Endothelial cell of umbilical vein (primary cell): ENCODE measurements at regions not wholly inside any gene's neighbourhood (a gene's known extent, or its start where the extent isn't known, plus 50 kb on each side); places are given as distances from the start of the nearest gene placed in this dataset.

Source experiments
- BruUV-seq: library from RNA; stranded (reverse); fragments of 400-500 nt; replicated peaks from 2 replicates; lab custom pipeline; 2021; lab: Mats Ljungman, UMichigan
- CTCF ChIA-PET: fragments of 300-600, 350-600 bp; sonication (Branson Sonifier 250); formaldehyde crosslinking; loops from one replicate; lab custom pipeline; 2021; ENCODE audit warnings: antibody characterized with exemption, inconsistent platforms; lab: Charles Lee
- POLR2A ChIA-PET: fragments of 300-600, 350-600 bp; sonication (Branson Sonifier 250); formaldehyde crosslinking; loops from one replicate; lab custom pipeline; 2021; ENCODE audit warnings: antibody characterized with exemption, inconsistent platforms; lab: Charles Lee
- DNase-seq: peaks from one replicate; pipeline ENCODE4 v3.0.0-alpha.2; 2011; ENCODE audit warnings: low read depth, low spot score
- FAIRE-seq: peaks from 2 replicates; lab custom pipeline; 2011; peaks lifted over from hg19 to GRCh38; lab: Jason Lieb, UNC
- H2AFZ ChIP-seq: 2 replicates; pipeline ENCODE4 v1.6.0; 2012; ENCODE audit warnings: low read depth, low read length, control low read depth, inconsistent platforms
- H3K27ac ChIP-seq: 2 replicates; pipeline ENCODE4 v1.5.1; 2011; ENCODE audit warnings: low read depth, mild to moderate bottlenecking, control low read depth, low read length, moderate library complexity; ENCODE audit not compliant: insufficient read depth
- H3K27me3 ChIP-seq, 2 experiments: 2 replicates each; pipeline versions ENCODE4 v1.6.0 to v1.6.1; 2011; ENCODE audit warnings: low read length in 2 of 2, mixed read lengths in 1 of 2; ENCODE audit not compliant: control insufficient read depth in 2 of 2, insufficient read depth in 2 of 2
- H3K36me3 ChIP-seq, 2 experiments: 2 replicates in 1 of 2; 3 replicates in 1 of 2; pipeline ENCODE4 v1.5.1; 2011; ENCODE audit warnings: low read length in 2 of 2, mild to moderate bottlenecking in 1 of 2, moderate library complexity in 1 of 2; ENCODE audit not compliant: control insufficient read depth in 2 of 2, insufficient read depth in 2 of 2; ENCODE audit errors: extremely low read depth in 1 of 2
- H3K4me1 ChIP-seq: 3 replicates; pipeline ENCODE4 v1.5.1; 2011; ENCODE audit warnings: mild to moderate bottlenecking, low read length; ENCODE audit not compliant: control insufficient read depth, insufficient read depth; ENCODE audit errors: extremely low read depth
- H3K4me2 ChIP-seq: 2 replicates; pipeline ENCODE4 v1.6.1; 2011; ENCODE audit warnings: low read length, control low read depth, mixed read lengths; ENCODE audit not compliant: insufficient read depth
- H3K4me3 ChIP-seq, 3 experiments: fragments of 200-600 bp in 1 of 3; sonication (generic), shearing (Covaris generic) in 1 of 3; replicated peaks in 1 of 3; 2 replicates each; pipeline ENCODE4 v1.5.1; 2011 to 2016; ENCODE audit warnings: control low read depth in 3 of 3, low read length in 3 of 3, mild to moderate bottlenecking in 2 of 3, inconsistent platforms in 1 of 3, low read depth in 1 of 3, moderate library complexity in 1 of 3; ENCODE audit not compliant: insufficient read depth in 1 of 3
- H3K79me2 ChIP-seq: 2 replicates; pipeline ENCODE4 v1.6.0; 2012; ENCODE audit warnings: low read length, inconsistent platforms; ENCODE audit not compliant: control insufficient read depth, insufficient read depth
- H3K9ac ChIP-seq: replicated peaks from 2 replicates; pipeline ENCODE3; 2011; ENCODE audit warnings: low read length, control low read depth; ENCODE audit not compliant: insufficient read depth; ENCODE audit errors: extremely low read depth
- H3K9me1 ChIP-seq: replicated peaks from 3 replicates; pipeline ENCODE4 v1.6.0; 2011; ENCODE audit warnings: mild to moderate bottlenecking, low read length; ENCODE audit not compliant: control insufficient read depth, insufficient read depth; ENCODE audit errors: extremely low read depth
- H3K9me3 ChIP-seq: replicated peaks from 2 replicates; pipeline ENCODE4 v1.5.1; 2012; ENCODE audit warnings: low read length, inconsistent platforms; ENCODE audit not compliant: control insufficient read depth, insufficient read depth
- H4K20me1 ChIP-seq: replicated peaks from 2 replicates; pipeline ENCODE3; 2011; ENCODE audit warnings: mild to moderate bottlenecking, low read length; ENCODE audit not compliant: control insufficient read depth, insufficient read depth; ENCODE audit errors: extremely low read depth
- CTCF ChIP-seq, 2 donors: IDR thresholded peaks; 1 replicate in 1 of 2; 2 replicates in 1 of 2; pipeline ENCODE4 v1.5.1; 2011; ENCODE audit warnings: low read length in 2 of 2, mild to moderate bottlenecking in 2 of 2, moderate library complexity in 2 of 2, control low read depth in 1 of 2, inconsistent platforms in 1 of 2, low read depth in 1 of 2; ENCODE audit not compliant: insufficient read depth in 1 of 2; ENCODE audit errors: extremely low read depth in 1 of 2
- EZH2 ChIP-seq: IDR thresholded peaks from 2 replicates; pipeline ENCODE4 v1.6.1; 2012; ENCODE audit warnings: borderline replicate concordance, low read depth, mild to moderate bottlenecking, moderate library complexity, low read length, inconsistent platforms; ENCODE audit not compliant: severe bottlenecking
- FOS ChIP-seq: IDR thresholded peaks from 2 replicates; pipeline ENCODE4 v1.6.1; 2011; ENCODE audit warnings: mild to moderate bottlenecking, low read length, moderate library complexity, borderline replicate concordance; ENCODE audit not compliant: insufficient read depth
- GATA2 ChIP-seq: IDR thresholded peaks from 2 replicates; pipeline ENCODE4 v1.7.0; 2011; ENCODE audit warnings: low read depth, mild to moderate bottlenecking, moderate library complexity, mixed read lengths, low read length; ENCODE audit not compliant: insufficient read length, insufficient read depth
- JUN ChIP-seq: IDR thresholded peaks from 2 replicates; pipeline ENCODE4 v1.6.1; 2011; ENCODE audit warnings: borderline replicate concordance, low read depth; ENCODE audit not compliant: insufficient read length, insufficient read depth
- MAX ChIP-seq: IDR thresholded peaks from 2 replicates; pipeline ENCODE4 v1.6.1; 2011; ENCODE audit not compliant: insufficient read depth, insufficient read length
- MYC ChIP-seq: IDR thresholded peaks from one replicate; pipeline ENCODE4 v1.6.1; 2011; ENCODE audit warnings: mild to moderate bottlenecking, low read depth, low read length
- POLR2A ChIP-seq: IDR thresholded peaks from 2 replicates; pipeline ENCODE4 v1.6.1; 2012; ENCODE audit warnings: low read depth, mild to moderate bottlenecking, control low read depth, low read length
- POLR2AphosphoS5 ChIP-seq: IDR thresholded peaks from 2 replicates; pipeline ENCODE4 v1.6.1; 2012; ENCODE audit warnings: low read depth, mild to moderate bottlenecking, control low read depth, low read length, moderate library complexity; ENCODE audit not compliant: insufficient read depth
- dilution Hi-C: fragments of 300-500 bp; cut with MboI; formaldehyde crosslinking; loops from one replicate; pipeline ENCODE4 v1.15.0; 2019; ENCODE audit warnings: low sequenced_read_pairs; ENCODE audit not compliant: extremely low pct_ligation_motif_present
- intact Hi-C: fragments of 100-400 bp; cut with micrococcal nuclease; formaldehyde crosslinking; loops from one replicate; pipeline ENCODE4 v1.10.0; 2022

- Histone ChIP-seq H3K79me2 (no peaks in the 10 kb centered on the region), H4K20me1 (no peaks in the 10 kb centered on the region), H3K27me3 (no peaks in the 10 kb centered on the region), H2AFZ (no peak overlapping the region), H3K9ac (no peak overlapping the region), H3K9me3 (peaks cover 4% of the 10 kb centered on the region), H3K9me1 (no peaks in the 10 kb centered on the region), H3K4me2 (no peak overlapping the region), H3K4me3 (no peak overlapping the region), H3K4me1 (no peaks in the 10 kb centered on the region), H3K27ac (no peak overlapping the region), H3K36me3 (no peaks in the 10 kb centered on the region)
- ChIA-PET CTCF (no interaction called here), POLR2A (no interaction called here)
- FAIRE-seq: no peak
- no peak for DNase-seq
- dilution Hi-C loops (no loop called here), intact Hi-C loops (no loop called here)
- no peak for TF ChIP-seq POLR2A
- no peak for TF ChIP-seq MAX
- TF ChIP-seq EZH2: no peak
- no TSS peak for BruUV-seq
Measured at GRCh38 chr1:239924741-239925350, 166.8 kb upstream of the FMN2 start.

GRCh38 chr1:239926184-239926583 lies 165.5 kb upstream of the FMN2 start:
- Histone ChIP-seq H3K27me3 (no peaks in the 10 kb centered on the region), H3K9me1 (no peaks in the 10 kb centered on the region), H3K79me2 (no peaks in the 10 kb centered on the region), H3K4me1 (no peaks in the 10 kb centered on the region), H3K36me3 (no peaks in the 10 kb centered on the region), H3K4me2 (no peak overlapping the region), H2AFZ (no peak overlapping the region), H3K9me3 (no peaks in the 10 kb centered on the region), H4K20me1 (no peaks in the 10 kb centered on the region), H3K9ac (no peak overlapping the region), H3K4me3 (no peak overlapping the region), H3K27ac (no peak overlapping the region)
- FAIRE-seq (no peak), DNase-seq (no peak)
- dilution Hi-C loops: no loop called here
- no TSS peak for BruUV-seq
- TF ChIP-seq FOS (no peak), POLR2A (no peak), GATA2 (no peak), JUN (no peak), CTCF (IDR thresholded peaks at IDR 0.05; ENCODE audit: extremely low read depth in 1 of 2, insufficient read depth in 1 of 2, low read depth in 1 of 2, low read length in 2 of 2) (no peak), EZH2 (no peak), MAX (no peak), POLR2AphosphoS5 (no peak), MYC (no peak)
- POLR2A ChIA-PET: no interaction called here
- intact Hi-C loops: no loop called here
- CTCF ChIA-PET: no interaction called here
